ENCODE measurements at regions not wholly inside any gene's neighbourhood (a gene's known extent, or its start where the extent isn't known, plus 50 kb on each side); places are given as distances from the start of the nearest gene placed in this dataset.

- no peak for DNase-seq
Measured at GRCh38 chr7:131159961-131160361, 167.7 kb upstream of the MKLN1 start.

GRCh38 chr7:131161103-131161502 lies 166.6 kb upstream of the MKLN1 start:
- no peak for DNase-seq

- DNase-seq, result no peak
Measured at GRCh38 chr7:131164025-131164925, 163.4 kb upstream of the MKLN1 start.

GRCh38 chr7:131166066-131166465 lies 161.6 kb upstream of the MKLN1 start:
- DNase-seq, result no peak

GRCh38 chr7:131170440-131171271 lies 157.0 kb upstream of the MKLN1 start:
- DNase-seq, result no peak

GRCh38 chr7:131173145-131173890 lies 154.4 kb upstream of the MKLN1 start:
- no peak for DNase-seq

- no peak for DNase-seq
Measured at GRCh38 chr7:131174391-131174790, 153.3 kb upstream of the MKLN1 start.

- no peak for DNase-seq
Measured at GRCh38 chr7:131174855-131175254, 152.8 kb upstream of the MKLN1 start.

GRCh38 chr7:131182446-131183058 lies 145.1 kb upstream of the MKLN1 start:
- no peak for DNase-seq

GRCh38 chr7:131183072-131183471 lies 144.6 kb upstream of the MKLN1 start:
- DNase-seq, result no peak

- DNase-seq, result no peak
Measured at GRCh38 chr7:131183611-131184119, 144.0 kb upstream of the MKLN1 start.

GRCh38 chr7:131186816-131187215 lies 140.9 kb upstream of the MKLN1 start:
- no peak for DNase-seq

GRCh38 chr7:131188367-131189339 lies 139.0 kb upstream of the MKLN1 start:
- peak; percentile 70 for DNase-seq

GRCh38 chr7:131189488-131189887 lies 138.2 kb upstream of the MKLN1 start:
- DNase-seq, result no peak

- no peak for DNase-seq
Measured at GRCh38 chr7:131190146-131190545, 137.5 kb upstream of the MKLN1 start.

GRCh38 chr7:131190581-131190980 lies 137.1 kb upstream of the MKLN1 start:
- no peak for DNase-seq

- DNase-seq, result no peak
Measured at GRCh38 chr7:131194070-131194865, 133.4 kb upstream of the MKLN1 start.

- no peak for DNase-seq
Measured at GRCh38 chr7:131196803-131197202, 130.9 kb upstream of the MKLN1 start.

GRCh38 chr7:131197920-131198615 lies 129.6 kb upstream of the MKLN1 start:
- DNase-seq, result no peak

GRCh38 chr7:131202451-131202850 lies 125.2 kb upstream of the MKLN1 start:
- no peak for DNase-seq

Measured in hematopoietic multipotent progenitor cell treated with erythropoietin and hydrocortisone succinate and interleukin-3 and kit ligand, for 8 days (in vitro differentiated cells).